ENCODE measurements at regions not wholly inside any gene's neighbourhood (a gene's known extent, or its start where the extent isn't known, plus 50 kb on each side); places are given as distances from the start of the nearest gene placed in this dataset.

GRCh38 chr12:76680940-76681339 is 83.0 kb upstream of the ZDHHC17 start:
- no peaks in the 10 kb centered on the region for H3K9me3 ChIP-seq (ENCODE audit: low read length)
- H3K9me2 ChIP-seq (ENCODE audit: insufficient read depth, low read length) = no peaks in the 10 kb centered on the region
- no peak overlapping the region for H3K27ac ChIP-seq (ENCODE audit: low read length)
- no peaks in the 10 kb centered on the region for H3K27me3 ChIP-seq (ENCODE audit: insufficient read depth, low read depth, low read length)
- TF ChIP-seq POLR2AphosphoS5 (IDR thresholded peaks at IDR 0.05) = no peak
- TF ChIP-seq CTCF (IDR thresholded peaks at IDR 0.05; ENCODE audit: poor library complexity, severe bottlenecking) = no peak
- no peak for TF ChIP-seq MXI1 (conservative IDR thresholded peaks at IDR 0.05; ENCODE audit: poor library complexity, severe bottlenecking)
- TF ChIP-seq REST (IDR thresholded peaks at IDR 0.05; ENCODE audit: borderline replicate concordance) = no peak
- no peak for TF ChIP-seq SMC3 (conservative IDR thresholded peaks at IDR 0.05; ENCODE audit: poor library complexity)
- no peak for TF ChIP-seq TAF1 (IDR thresholded peaks at IDR 0.05; ENCODE audit: low read depth)
- TF ChIP-seq RAD21 (conservative IDR thresholded peaks at IDR 0.05) = no peak
- TF ChIP-seq EP300 (conservative IDR thresholded peaks at IDR 0.05; ENCODE audit: poor library complexity, severe bottlenecking) = no peak
- TF ChIP-seq EZH2 (IDR thresholded peaks at IDR 0.05; ENCODE audit: borderline replicate concordance, insufficient read depth, low read length, poor library complexity, severe bottlenecking) = no peak
- no peak overlapping the region for H3K9ac ChIP-seq (ENCODE audit: low read length)
- no peaks in the 10 kb centered on the region for H3K79me2 ChIP-seq (replicated peaks; ENCODE audit: insufficient read depth, low read length)
- no peaks in the 10 kb centered on the region for H3F3A ChIP-seq (ENCODE audit: insufficient read depth, low read length, poor library complexity, severe bottlenecking)
- H3K4me3 ChIP-seq (ENCODE audit: low read length) = no peak overlapping the region
- no peaks in the 10 kb centered on the region for H4K20me1 ChIP-seq (ENCODE audit: insufficient read depth)
- H3K36me3 ChIP-seq (ENCODE audit: insufficient read depth, low read length) = no peaks in the 10 kb centered on the region
- no peak overlapping the region for H3K4me2 ChIP-seq (ENCODE audit: low read length)
- H2AFZ ChIP-seq (ENCODE audit: low read depth, low read length) = no peak overlapping the region

- Histone ChIP-seq H3K27ac (ENCODE audit: low read length) (peak overlapping the region; percentile 43), H3F3A (ENCODE audit: insufficient read depth, low read length, poor library complexity, severe bottlenecking) (no peaks in the 10 kb centered on the region), H3K9ac (ENCODE audit: low read length) (peak overlapping the region; percentile 22), H3K9me3 (ENCODE audit: low read length) (no peaks in the 10 kb centered on the region), H3K36me3 (ENCODE audit: insufficient read depth, low read length) (no peaks in the 10 kb centered on the region), H3K27me3 (ENCODE audit: insufficient read depth, low read depth, low read length) (no peaks in the 10 kb centered on the region), H3K4me3 (ENCODE audit: low read length) (peak overlapping the region; percentile 8), H2AFZ (ENCODE audit: low read depth, low read length) (peak overlapping the region; percentile 24), H3K4me2 (ENCODE audit: low read length) (no peak overlapping the region), H4K20me1 (ENCODE audit: insufficient read depth) (no peaks in the 10 kb centered on the region), H3K79me2 (replicated peaks; ENCODE audit: insufficient read depth, low read length) (no peaks in the 10 kb centered on the region), H3K9me2 (ENCODE audit: insufficient read depth, low read length) (no peaks in the 10 kb centered on the region)
- TF ChIP-seq EZH2 (IDR thresholded peaks at IDR 0.05; ENCODE audit: borderline replicate concordance, insufficient read depth, low read length, poor library complexity, severe bottlenecking) (no peak), EP300 (conservative IDR thresholded peaks at IDR 0.05; ENCODE audit: poor library complexity, severe bottlenecking) (peak; percentile 17), SMC3 (conservative IDR thresholded peaks at IDR 0.05; ENCODE audit: poor library complexity) (no peak)
Observed at GRCh38 chr12:76685246-76685678, 78.7 kb upstream of the ZDHHC17 start.

All from neural cell (in vitro differentiated cells).